ENCODE measurements at regions not wholly inside any gene's neighbourhood (a gene's known extent, or its start where the extent isn't known, plus 50 kb on each side); places are given as distances from the start of the nearest gene placed in this dataset.

- H3K9me3 ChIP-seq = no peaks in the 10 kb centered on the region
- H3K36me3 ChIP-seq (ENCODE audit: low read depth, missing control alignments) = no peaks in the 10 kb centered on the region
- no peak overlapping the region for H3K4me3 ChIP-seq
- no peak for TF ChIP-seq POLR2A (IDR thresholded peaks at IDR 0.05)
- TF ChIP-seq CTCF (IDR thresholded peaks at IDR 0.05) = no peak
- no peaks in the 10 kb centered on the region for H3K4me1 ChIP-seq
- H3K27ac ChIP-seq = no peak overlapping the region
- no peaks in the 10 kb centered on the region for H3K27me3 ChIP-seq
- intact Hi-C loops (cut with DNase I; ENCODE audit: low total_unique reads) = no loop called here
- 77 to 81% methylated on average over 3 of the region's 3 CpGs for whole genome bisulfite sequencing, 2 donors
- DNase-seq = no peak
These were observed 318.8 kb upstream of the GBE1 start for GRCh38 chr3:82080261-82080660.

GRCh38 chr3:82079335-82079890 is 318.0 kb upstream of the GBE1 start:
- H3K9me3 ChIP-seq = no peaks in the 10 kb centered on the region
- no peaks in the 10 kb centered on the region for H3K36me3 ChIP-seq (ENCODE audit: low read depth, missing control alignments)
- H3K27ac ChIP-seq = no peak overlapping the region
- no peak overlapping the region for H3K4me3 ChIP-seq
- DNase-seq = no peak
- H3K4me1 ChIP-seq = no peaks in the 10 kb centered on the region
- intact Hi-C loops (cut with DNase I; ENCODE audit: low total_unique reads) = no loop called here
- TF ChIP-seq POLR2A (IDR thresholded peaks at IDR 0.05) (no peak), CTCF (IDR thresholded peaks at IDR 0.05) (no peak)
- 86 to 88% methylated on average over 5 of the region's 5 CpGs for WGBS, 2 donors
- H3K27me3 ChIP-seq = no peaks in the 10 kb centered on the region

GRCh38 chr3:82078246-82078645 is 316.8 kb upstream of the GBE1 start:
- no peak for TF ChIP-seq CTCF (IDR thresholded peaks at IDR 0.05)
- Histone ChIP-seq H3K4me3 (no peak overlapping the region), H3K27ac (no peak overlapping the region), H3K9me3 (no peaks in the 10 kb centered on the region), H3K36me3 (ENCODE audit: low read depth, missing control alignments) (no peaks in the 10 kb centered on the region), H3K27me3 (no peaks in the 10 kb centered on the region), H3K4me1 (no peaks in the 10 kb centered on the region)
- WGBS, 2 donors = 69 to 79% methylated on average over 3 of the region's 3 CpGs
- intact Hi-C loops (cut with DNase I; ENCODE audit: low total_unique reads) = no loop called here
- DNase-seq = no peak

- 74 to 81% methylated on average over 7 of the region's 7 CpGs for WGBS, 2 donors
- intact Hi-C loops (cut with DNase I; ENCODE audit: low total_unique reads) = no loop called here
- Histone ChIP-seq H3K27ac (peak overlapping the region in 1 of 2 donors; percentile 42), H3K36me3 (ENCODE audit: low read depth, missing control alignments) (no peaks in the 10 kb centered on the region), H3K4me1 (peaks cover 2% of the 10 kb centered on the region), H3K9me3 (no peaks in the 10 kb centered on the region), H3K27me3 (no peaks in the 10 kb centered on the region), H3K4me3 (no peak overlapping the region)
- no peak for TF ChIP-seq POLR2A (IDR thresholded peaks at IDR 0.05)
- TF ChIP-seq CTCF (IDR thresholded peaks at IDR 0.05) = no peak
- DNase-seq = no peak
These were observed 306.0 kb upstream of the GBE1 start for GRCh38 chr3:82067420-82067819.

- Histone ChIP-seq H3K4me3 (no peak overlapping the region), H3K27me3 (no peaks in the 10 kb centered on the region), H3K27ac (no peak overlapping the region), H3K9me3 (no peaks in the 10 kb centered on the region), H3K36me3 (ENCODE audit: low read depth, missing control alignments) (no peaks in the 10 kb centered on the region), H3K4me1 (no peaks in the 10 kb centered on the region)
- TF ChIP-seq CTCF (IDR thresholded peaks at IDR 0.05) = no peak
- TF ChIP-seq POLR2A (IDR thresholded peaks at IDR 0.05) = no peak
- WGBS, 2 donors = 79 to 81% methylated on average over 8 of the region's 8 CpGs
- intact Hi-C loops (cut with DNase I; ENCODE audit: low total_unique reads) = no loop called here
- no peak for DNase-seq
These were observed 297.4 kb upstream of the GBE1 start for GRCh38 chr3:82058809-82059208.

All from testis (tissue), 2 donors.